CD14-positive monocyte (primary cell): ENCODE measurements at regions not wholly inside any gene's neighbourhood (a gene's known extent, or its start where the extent isn't known, plus 50 kb on each side); places are given as distances from the start of the nearest gene placed in this dataset.

Experiments used
- DNase-seq, 3 donors: peaks; one replicate each; pipeline ENCODE4 v3.0.0-alpha.2; 2011 to 2022
- H2AFZ ChIP-seq: 2 replicates; pipeline ENCODE4 v1.6.0; 2012; ENCODE audit warnings: mild to moderate bottlenecking, low read depth, low read length, inconsistent platforms; ENCODE audit not compliant: insufficient read depth, poor library complexity, severe bottlenecking
- H3K27ac ChIP-seq, 2 donors: 1 replicate in 1 of 2; 2 replicates in 1 of 2; pipeline ENCODE4 v1.5.1; 2012 to 2013; ENCODE audit warnings: low read length in 2 of 2, control low read depth in 1 of 2, inconsistent platforms in 1 of 2, low read depth in 1 of 2, mild to moderate bottlenecking in 1 of 2
- H3K27me3 ChIP-seq, 2 donors: one replicate each; pipeline versions ENCODE4 v1.6.0 to v1.6.1; 2011 to 2013; ENCODE audit warnings: low read length in 2 of 2; ENCODE audit not compliant: control insufficient read depth in 2 of 2, insufficient read depth in 2 of 2
- H3K36me3 ChIP-seq, 2 donors: replicated peaks in 1 of 2; 1 replicate in 1 of 2; 2 replicates in 1 of 2; pipeline versions ENCODE4 v1.5.1 to v1.6.1; 2012 to 2013; ENCODE audit warnings: low read length in 2 of 2, control low read depth in 1 of 2, inconsistent platforms in 1 of 2, mild to moderate bottlenecking in 1 of 2; ENCODE audit not compliant: insufficient read depth in 2 of 2, control insufficient read depth in 1 of 2
- H3K4me1 ChIP-seq, 2 donors: 1 replicate in 1 of 2; 2 replicates in 1 of 2; pipeline versions ENCODE4 v1.5.1 to v1.6.1; 2012 to 2013; ENCODE audit warnings: low read length in 2 of 2, control low read depth in 1 of 2, inconsistent platforms in 1 of 2, mild to moderate bottlenecking in 1 of 2, moderate library complexity in 1 of 2; ENCODE audit not compliant: insufficient read depth in 2 of 2, control insufficient read depth in 1 of 2
- H3K4me2 ChIP-seq: replicated peaks from 2 replicates; pipeline ENCODE3; 2012; ENCODE audit warnings: low read length, moderate library complexity, mild to moderate bottlenecking; ENCODE audit not compliant: poor library complexity, severe bottlenecking; ENCODE audit errors: extremely low read depth
- H3K4me3 ChIP-seq, 3 experiments: fragments of 200-600 bp in 1 of 3; sonication (generic) in 1 of 3; replicated peaks in 1 of 3; 1 replicate in 2 of 3; 2 replicates in 1 of 3; pipeline ENCODE4 v1.5.1; 2011 to 2013; ENCODE audit warnings: low read length in 3 of 3, mild to moderate bottlenecking in 3 of 3, control low read depth in 2 of 3, low read depth in 2 of 3, inconsistent platforms in 1 of 3, moderate library complexity in 1 of 3
- H3K79me2 ChIP-seq: 2 replicates; pipeline ENCODE4 v1.6.0; 2012; ENCODE audit warnings: mild to moderate bottlenecking, control low read depth, inconsistent platforms, low read length, moderate library complexity; ENCODE audit not compliant: insufficient read depth
- H3K9ac ChIP-seq: 2 replicates; pipeline ENCODE4 v1.6.0; 2017; ENCODE audit warnings: low read length, mild to moderate bottlenecking; ENCODE audit not compliant: insufficient read depth, poor library complexity, severe bottlenecking
- H3K9me3 ChIP-seq, 2 donors: replicated peaks in 1 of 2; 1 replicate in 1 of 2; 2 replicates in 1 of 2; pipeline versions ENCODE4 v1.5.1 to v1.6.1; 2012 to 2013; ENCODE audit warnings: low read length in 2 of 2, control low read depth in 1 of 2; ENCODE audit not compliant: control insufficient read depth in 1 of 2, insufficient read depth in 1 of 2
- H4K20me1 ChIP-seq: 2 replicates; pipeline ENCODE4 v1.6.0; 2012; ENCODE audit warnings: mild to moderate bottlenecking, low read length, control low read depth, moderate library complexity; ENCODE audit not compliant: insufficient read depth
- H3K27ac Mint-ChIP-seq, 7 donors: one replicate each; pipeline ENCODE4 v1.8.0; 2020; ENCODE audit warnings: mild to moderate bottlenecking in 7 of 7, mixed read lengths in 7 of 7, moderate library complexity in 6 of 7, inconsistent platforms in 2 of 7
- H3K27me3 Mint-ChIP-seq, 3 donors: one replicate each; pipeline ENCODE4 v1.8.0; 2021 to 2022; ENCODE audit warnings: low read depth in 3 of 3, mild to moderate bottlenecking in 3 of 3, mixed read lengths in 3 of 3, moderate library complexity in 3 of 3, inconsistent platforms in 1 of 3
- H3K36me3 Mint-ChIP-seq, 2 donors: one replicate each; pipeline ENCODE4 v1.8.0; 2020; ENCODE audit warnings: mixed read lengths in 2 of 2, inconsistent platforms in 1 of 2, mild to moderate bottlenecking in 1 of 2
- H3K4me1 Mint-ChIP-seq: one replicate; pipeline ENCODE4 v1.8.0; 2020; ENCODE audit warnings: mild to moderate bottlenecking, mixed read lengths
- H3K4me3 Mint-ChIP-seq, 2 donors: one replicate each; pipeline ENCODE4 v1.8.0; 2020; ENCODE audit warnings: mild to moderate bottlenecking in 2 of 2, mixed read lengths in 2 of 2, moderate library complexity in 1 of 2
- H3K9me3 Mint-ChIP-seq, 7 donors: one replicate each; pipeline ENCODE4 v1.8.0; 2020 to 2022; ENCODE audit warnings: mixed read lengths in 7 of 7, mild to moderate bottlenecking in 6 of 7, moderate library complexity in 6 of 7, inconsistent platforms in 2 of 7
- WGBS: methylation state at CpG from one replicate; pipeline ENCODE4 v1.1.5; 2013; ENCODE audit warnings: missing lambda C conversion rate; ENCODE audit not compliant: insufficient coverage; 5-methylcytosine and 5-hydroxymethylcytosine counted together
- intact Hi-C, 2 donors: fragments of 100-400 bp; cut with micrococcal nuclease; formaldehyde crosslinking; loops; one replicate each; pipeline versions ENCODE4 v1.15.0 to v1.15.1; 2023
- TF ChIP-seq, protein P1 (sequence below): fragments of 200-600 bp; IDR thresholded peaks from one replicate; pipeline ENCODE4 v1.8.0; 2022; ENCODE audit warnings: antibody characterized with exemption, mild to moderate bottlenecking

DNA sequence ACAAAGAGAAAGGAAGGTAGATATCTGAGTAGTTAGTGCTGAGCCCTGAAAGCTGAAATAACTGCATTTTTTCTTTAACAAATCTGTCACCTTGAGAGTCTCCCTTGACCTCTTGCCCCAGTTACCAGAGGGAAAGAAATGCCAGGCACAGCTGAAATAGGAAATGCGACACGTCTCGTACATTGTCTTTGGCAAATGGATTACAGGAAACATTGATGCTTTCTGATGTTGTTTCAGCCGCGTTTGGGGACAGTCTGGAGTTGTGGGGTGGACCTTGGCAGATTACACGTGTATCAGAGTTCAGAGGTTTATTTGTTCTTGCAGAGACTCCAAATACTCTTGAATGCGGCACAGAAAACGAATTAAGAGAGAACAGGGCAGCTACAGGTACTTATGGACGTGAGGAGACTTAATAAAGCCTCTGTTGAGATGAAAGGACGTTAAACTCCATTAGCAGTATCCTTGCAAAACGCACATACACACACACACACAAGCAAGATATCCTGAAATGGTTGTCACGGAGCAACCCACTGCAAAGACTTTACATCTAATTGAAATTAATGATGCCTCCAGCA lies 272.8 kb upstream of the RORA start:
- Histone ChIP-seq H4K20me1 (no peaks in the 10 kb centered on the region), H3K79me2 (no peaks in the 10 kb centered on the region), H3K9ac (no peak overlapping the region), H3K9me3 (no peaks in the 10 kb centered on the region), H3K4me2 (no peak overlapping the region), H2AFZ (no peak overlapping the region), H3K4me3 (no peak overlapping the region), H3K27me3 (no peaks in the 10 kb centered on the region), H3K36me3 (no peaks in the 10 kb centered on the region), H3K4me1 (no peaks in the 10 kb centered on the region), H3K27ac (no peak overlapping the region)
- Mint-ChIP-seq H3K4me1 (no peaks in the 10 kb centered on the region), H3K27me3 (no peaks in the 10 kb centered on the region), H3K27ac (no peak overlapping the region), H3K4me3 (no peak overlapping the region), H3K9me3 (peaks cover 0 to 9% (median 5%) of the 10 kb centered on the region in 7 donors), H3K36me3 (no peaks in the 10 kb centered on the region)
- TF ChIP-seq, protein P1, sequence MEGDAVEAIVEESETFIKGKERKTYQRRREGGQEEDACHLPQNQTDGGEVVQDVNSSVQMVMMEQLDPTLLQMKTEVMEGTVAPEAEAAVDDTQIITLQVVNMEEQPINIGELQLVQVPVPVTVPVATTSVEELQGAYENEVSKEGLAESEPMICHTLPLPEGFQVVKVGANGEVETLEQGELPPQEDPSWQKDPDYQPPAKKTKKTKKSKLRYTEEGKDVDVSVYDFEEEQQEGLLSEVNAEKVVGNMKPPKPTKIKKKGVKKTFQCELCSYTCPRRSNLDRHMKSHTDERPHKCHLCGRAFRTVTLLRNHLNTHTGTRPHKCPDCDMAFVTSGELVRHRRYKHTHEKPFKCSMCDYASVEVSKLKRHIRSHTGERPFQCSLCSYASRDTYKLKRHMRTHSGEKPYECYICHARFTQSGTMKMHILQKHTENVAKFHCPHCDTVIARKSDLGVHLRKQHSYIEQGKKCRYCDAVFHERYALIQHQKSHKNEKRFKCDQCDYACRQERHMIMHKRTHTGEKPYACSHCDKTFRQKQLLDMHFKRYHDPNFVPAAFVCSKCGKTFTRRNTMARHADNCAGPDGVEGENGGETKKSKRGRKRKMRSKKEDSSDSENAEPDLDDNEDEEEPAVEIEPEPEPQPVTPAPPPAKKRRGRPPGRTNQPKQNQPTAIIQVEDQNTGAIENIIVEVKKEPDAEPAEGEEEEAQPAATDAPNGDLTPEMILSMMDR, result no peak
- WGBS, result 84% methylated on average over 12 of the region's 12 CpGs
- intact Hi-C loops, result no loop called here
- DNase-seq, result no peak

DNA sequence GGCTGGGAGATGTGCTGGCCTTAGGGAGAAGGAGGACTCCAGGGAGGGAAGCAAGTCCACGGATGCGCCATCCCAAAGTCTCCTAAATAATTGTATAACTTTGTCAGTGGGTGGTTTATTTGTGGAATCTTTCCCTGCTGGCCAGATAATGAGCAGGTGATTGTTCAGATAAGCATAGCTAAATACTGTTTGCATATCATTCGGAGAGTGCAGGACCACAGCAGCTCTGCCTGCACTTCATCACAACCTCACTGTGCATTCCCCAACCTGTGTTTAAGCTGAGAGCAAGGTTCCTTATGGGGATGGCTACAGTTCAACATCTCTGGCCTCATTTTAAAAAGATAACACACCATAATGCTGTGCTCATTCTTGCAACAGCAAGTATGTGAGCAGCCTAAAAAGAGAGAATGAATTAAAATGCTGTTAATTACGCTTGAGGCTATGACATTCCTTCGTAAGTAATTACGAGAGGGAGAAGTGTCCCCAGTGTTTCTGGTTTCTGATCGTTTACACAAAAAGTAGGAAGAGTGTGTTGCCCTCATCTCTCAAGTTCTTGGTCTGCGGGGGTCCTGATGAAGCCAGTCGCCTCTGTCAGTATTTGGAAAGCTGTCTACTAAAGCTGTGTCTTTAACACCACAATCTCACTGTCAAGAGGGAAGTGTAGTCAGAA lies 272.0 kb upstream of the RORA start:
- Histone ChIP-seq H3K9me3 (no peaks in the 10 kb centered on the region), H3K4me1 (no peaks in the 10 kb centered on the region), H3K27me3 (no peaks in the 10 kb centered on the region), H3K9ac (no peak overlapping the region), H2AFZ (no peak overlapping the region), H3K79me2 (no peaks in the 10 kb centered on the region), H3K36me3 (no peaks in the 10 kb centered on the region), H3K4me3 (no peak overlapping the region), H3K4me2 (no peak overlapping the region), H3K27ac (no peak overlapping the region), H4K20me1 (no peaks in the 10 kb centered on the region)
- Mint-ChIP-seq H3K9me3 (peaks cover 0 to 9% (median 5%) of the 10 kb centered on the region in 7 donors), H3K27me3 (no peaks in the 10 kb centered on the region), H3K4me1 (no peaks in the 10 kb centered on the region), H3K36me3 (no peaks in the 10 kb centered on the region), H3K27ac (no peak overlapping the region), H3K4me3 (no peak overlapping the region)
- 82% methylated on average over 5 of the region's 9 CpGs for whole genome bisulfite sequencing
- intact Hi-C loops, result no loop called here
- TF ChIP-seq, protein P1, result no peak
- no peak for DNase-seq
